Smooth muscle cell (in vitro differentiated cells): ENCODE measurements at regions not wholly inside any gene's neighbourhood (a gene's known extent, or its start where the extent isn't known, plus 50 kb on each side); places are given as distances from the start of the nearest gene placed in this dataset.

Experiments used
- DNase-seq: peaks from one replicate; lab custom pipeline; 2025; ENCODE audit not compliant: unreplicated experiment; lab: John Stamatoyannopoulos, UW
- H2AFZ ChIP-seq: fragments of 200-600 bp; sonication (generic); 2 replicates; pipeline ENCODE4 v1.6.0; 2016; ENCODE audit warnings: antibody characterized with exemption, low read depth, mild to moderate bottlenecking
- H3F3A ChIP-seq: fragments of 200-600 bp; sonication (generic); 2 replicates; pipeline ENCODE4 v1.6.0; 2017; ENCODE audit warnings: antibody characterized with exemption, low read depth
- H3K27ac ChIP-seq: fragments of 200-600 bp; sonication (generic); 2 replicates; pipeline ENCODE4 v1.5.1; 2016; ENCODE audit warnings: low read depth, mild to moderate bottlenecking
- H3K27me3 ChIP-seq: fragments of 200-600 bp; sonication (generic); 2 replicates; pipeline ENCODE4 v1.6.1; 2016; ENCODE audit warnings: low read depth, mild to moderate bottlenecking
- H3K36me3 ChIP-seq: fragments of 200-600 bp; sonication (generic); 2 replicates; pipeline ENCODE4 v1.5.1; 2016; ENCODE audit warnings: low read depth
- H3K4me1 ChIP-seq: fragments of 200-600 bp; sonication (generic); 2 replicates; pipeline ENCODE4 v1.5.1; 2016; ENCODE audit warnings: low read depth
- H3K4me2 ChIP-seq: fragments of 200-600 bp; sonication (generic); 2 replicates; pipeline ENCODE4 v1.6.0; 2016; ENCODE audit warnings: mild to moderate bottlenecking
- H3K4me3 ChIP-seq: fragments of 200-600 bp; sonication (generic); 2 replicates; pipeline ENCODE4 v1.5.1; 2016; ENCODE audit warnings: mild to moderate bottlenecking
- H3K79me2 ChIP-seq: fragments of 200-600 bp; sonication (generic); 2 replicates; pipeline ENCODE4 v1.6.0; 2016; ENCODE audit warnings: low read depth, mild to moderate bottlenecking
- H3K9ac ChIP-seq: fragments of 200-600 bp; sonication (generic); 2 replicates; pipeline ENCODE4 v1.6.0; 2016; ENCODE audit warnings: low read depth
- H3K9me3 ChIP-seq: fragments of 200-600 bp; sonication (generic); replicated peaks from 2 replicates; pipeline ENCODE4 v1.5.1; 2016; ENCODE audit warnings: low read depth
- H4K20me1 ChIP-seq: fragments of 200-600 bp; sonication (generic); 2 replicates; pipeline ENCODE4 v1.6.0; 2016; ENCODE audit warnings: low read depth
- WGBS: methylation state at CpG from one replicate; pipeline ENCODE4 v1.1.7; 2016; ENCODE audit warnings: low lambda C conversion rate; 5-methylcytosine and 5-hydroxymethylcytosine counted together
- TF ChIP-seq, protein P1 (sequence below): fragments of 200-600 bp; sonication (generic); IDR thresholded peaks from 2 replicates; pipeline ENCODE4 v1.5.1; 2017; ENCODE audit warnings: borderline replicate concordance, mild to moderate bottlenecking, antibody characterized with exemption; ENCODE audit not compliant: insufficient read depth, poor library complexity, severe bottlenecking

- H3K4me1 ChIP-seq: no peaks in the 10 kb centered on the region
- H3K36me3 ChIP-seq: no peaks in the 10 kb centered on the region
- H3K4me2 ChIP-seq: no peak overlapping the region
- no peak overlapping the region for H2AFZ ChIP-seq
- H3K9me3 ChIP-seq: no peaks in the 10 kb centered on the region
- no peaks in the 10 kb centered on the region for H3K79me2 ChIP-seq
- TF ChIP-seq, protein P1, sequence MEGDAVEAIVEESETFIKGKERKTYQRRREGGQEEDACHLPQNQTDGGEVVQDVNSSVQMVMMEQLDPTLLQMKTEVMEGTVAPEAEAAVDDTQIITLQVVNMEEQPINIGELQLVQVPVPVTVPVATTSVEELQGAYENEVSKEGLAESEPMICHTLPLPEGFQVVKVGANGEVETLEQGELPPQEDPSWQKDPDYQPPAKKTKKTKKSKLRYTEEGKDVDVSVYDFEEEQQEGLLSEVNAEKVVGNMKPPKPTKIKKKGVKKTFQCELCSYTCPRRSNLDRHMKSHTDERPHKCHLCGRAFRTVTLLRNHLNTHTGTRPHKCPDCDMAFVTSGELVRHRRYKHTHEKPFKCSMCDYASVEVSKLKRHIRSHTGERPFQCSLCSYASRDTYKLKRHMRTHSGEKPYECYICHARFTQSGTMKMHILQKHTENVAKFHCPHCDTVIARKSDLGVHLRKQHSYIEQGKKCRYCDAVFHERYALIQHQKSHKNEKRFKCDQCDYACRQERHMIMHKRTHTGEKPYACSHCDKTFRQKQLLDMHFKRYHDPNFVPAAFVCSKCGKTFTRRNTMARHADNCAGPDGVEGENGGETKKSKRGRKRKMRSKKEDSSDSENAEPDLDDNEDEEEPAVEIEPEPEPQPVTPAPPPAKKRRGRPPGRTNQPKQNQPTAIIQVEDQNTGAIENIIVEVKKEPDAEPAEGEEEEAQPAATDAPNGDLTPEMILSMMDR: no peak
- H3K4me3 ChIP-seq: no peak overlapping the region
- peaks cover 10% of the 10 kb centered on the region for H3F3A ChIP-seq
- no peak overlapping the region for H3K9ac ChIP-seq
- DNase-seq: no peak
- no peaks in the 10 kb centered on the region for H3K27me3 ChIP-seq
- WGBS: 79% methylated on average over 3 of the region's 3 CpGs
- no peaks in the 10 kb centered on the region for H4K20me1 ChIP-seq
- H3K27ac ChIP-seq: no peak overlapping the region
Observed at GRCh38 chr1:184163674-184164465, 112.3 kb downstream of the TSEN15 start.

GRCh38 chr1:184164536-184164935 is 113.0 kb downstream of the TSEN15 start:
- no peak overlapping the region for H3K4me3 ChIP-seq
- no peaks in the 10 kb centered on the region for H3K27me3 ChIP-seq
- 88% methylated on average over 1 of the region's 1 CpG for WGBS
- no peak overlapping the region for H3K4me2 ChIP-seq
- DNase-seq: no peak
- no peak overlapping the region for H2AFZ ChIP-seq
- TF ChIP-seq, protein P1: no peak
- H3K79me2 ChIP-seq: no peaks in the 10 kb centered on the region
- H3F3A ChIP-seq: peaks cover 10% of the 10 kb centered on the region
- no peaks in the 10 kb centered on the region for H4K20me1 ChIP-seq
- H3K36me3 ChIP-seq: no peaks in the 10 kb centered on the region
- no peaks in the 10 kb centered on the region for H3K4me1 ChIP-seq
- H3K27ac ChIP-seq: no peak overlapping the region
- no peaks in the 10 kb centered on the region for H3K9me3 ChIP-seq
- H3K9ac ChIP-seq: no peak overlapping the region

- DNase-seq: no peak
- H2AFZ ChIP-seq: no peak overlapping the region
- TF ChIP-seq, protein P1: no peak
- no peak overlapping the region for H3K9ac ChIP-seq
- WGBS: 78% methylated on average over 3 of the region's 3 CpGs
- no peak overlapping the region for H3K4me2 ChIP-seq
- H3K4me3 ChIP-seq: no peak overlapping the region
- no peaks in the 10 kb centered on the region for H3K9me3 ChIP-seq
- H3K79me2 ChIP-seq: no peaks in the 10 kb centered on the region
- H3K36me3 ChIP-seq: no peaks in the 10 kb centered on the region
- no peaks in the 10 kb centered on the region for H3K27me3 ChIP-seq
- peaks cover 7% of the 10 kb centered on the region for H3F3A ChIP-seq
- no peak overlapping the region for H3K27ac ChIP-seq
- no peaks in the 10 kb centered on the region for H4K20me1 ChIP-seq
- no peaks in the 10 kb centered on the region for H3K4me1 ChIP-seq
Observed at GRCh38 chr1:184166485-184166884, 115.0 kb downstream of the TSEN15 start.

DNA sequence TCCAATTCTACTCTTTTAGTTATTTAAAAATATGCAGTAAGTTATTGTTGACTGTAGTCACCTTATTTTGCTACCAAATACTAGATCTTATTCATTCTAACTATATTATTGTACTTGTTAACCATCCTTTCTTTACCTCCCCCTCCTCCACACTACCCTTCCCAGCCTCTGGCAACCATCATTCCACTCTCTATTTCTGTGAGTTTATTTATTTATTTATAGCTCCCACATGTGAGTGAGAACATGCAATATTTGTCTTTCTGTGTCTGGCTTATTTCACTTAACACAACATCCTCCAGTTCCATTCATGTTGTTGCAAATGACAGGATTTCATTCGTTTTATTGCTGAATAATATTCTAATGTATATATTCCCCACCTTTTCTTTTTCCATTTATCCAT is 115.8 kb downstream of the TSEN15 start:
- WGBS: 66% methylated on average over 1 of the region's 1 CpG
- Histone ChIP-seq H2AFZ (no peak overlapping the region), H3K9ac (no peak overlapping the region), H3K4me3 (no peak overlapping the region), H3K79me2 (no peaks in the 10 kb centered on the region), H3K4me2 (no peak overlapping the region), H3K27me3 (no peaks in the 10 kb centered on the region), H4K20me1 (no peaks in the 10 kb centered on the region), H3F3A (no peaks in the 10 kb centered on the region), H3K36me3 (no peaks in the 10 kb centered on the region), H3K9me3 (no peaks in the 10 kb centered on the region), H3K27ac (no peak overlapping the region), H3K4me1 (no peaks in the 10 kb centered on the region)
- TF ChIP-seq, protein P1: no peak
- no peak for DNase-seq
